WTC11 (cell line): ENCODE measurements at regions not wholly inside any gene's neighbourhood (a gene's known extent, or its start where the extent isn't known, plus 50 kb on each side); places are given as distances from the start of the nearest gene placed in this dataset.

ENCODE experiments used
- ATAC-seq: fragments of 200-7000 bp; cut with Tn5 transposase; 2 replicates; pipeline ENCODE4 v1.10.0; 2021; ENCODE audit warnings: mild to moderate bottlenecking, moderate library complexity
- CTCF ChIA-PET: fragments of 300-600 bp; sonication (Branson Sonifier 250); formaldehyde crosslinking; loops from one replicate; lab custom pipeline; 2021; ENCODE audit warnings: antibody characterized with exemption; lab: Charles Lee
- POLR2A ChIA-PET: fragments of 350-600 bp; sonication (Branson Sonifier 250); formaldehyde crosslinking; loops from one replicate; lab custom pipeline; 2021; ENCODE audit warnings: antibody characterized with exemption; lab: Charles Lee
- DNase-seq: peaks from one replicate; pipeline ENCODE4 v3.0.0; 2021; ENCODE audit warnings: low spot score
- H3K27ac Mint-ChIP-seq: 2 replicates; pipeline ENCODE4 v1.8.0; 2021; ENCODE audit warnings: mixed read lengths
- H3K27me3 Mint-ChIP-seq: 2 replicates; pipeline ENCODE4 v1.8.0; 2021; ENCODE audit warnings: low read depth, mild to moderate bottlenecking, moderate library complexity, mixed read lengths
- H3K36me3 Mint-ChIP-seq: 2 replicates; pipeline ENCODE4 v1.8.0; 2021; ENCODE audit warnings: mixed read lengths
- H3K4me1 Mint-ChIP-seq: 2 replicates; pipeline ENCODE4 v1.8.0; 2022; ENCODE audit warnings: mixed read lengths
- H3K4me3 Mint-ChIP-seq: 2 replicates; pipeline ENCODE4 v1.8.0; 2021; ENCODE audit warnings: mild to moderate bottlenecking, moderate library complexity, mixed read lengths
- H3K9me3 Mint-ChIP-seq: 2 replicates; pipeline ENCODE4 v1.8.0; 2021; ENCODE audit warnings: mixed read lengths
- ARID4B ChIP-seq: sonication (generic); formaldehyde crosslinking; IDR thresholded peaks from 2 replicates; pipeline ENCODE4 v1.8.0; 2023; ENCODE audit warnings: missing genetic modification reagents, mild to moderate bottlenecking, borderline replicate concordance
- ATF1 ChIP-seq: sonication (generic); formaldehyde crosslinking; IDR thresholded peaks from 2 replicates; pipeline ENCODE4 v1.8.1; 2023; ENCODE audit warnings: mild to moderate bottlenecking, moderate library complexity, missing genetic modification reagents
- ATF2 ChIP-seq: sonication (generic); formaldehyde crosslinking; IDR thresholded peaks from 2 replicates; pipeline ENCODE4 v1.8.1; 2022; ENCODE audit warnings: low read depth, missing genetic modification reagents, borderline replicate concordance
- ATF3 ChIP-seq: sonication (generic); formaldehyde crosslinking; conservative IDR thresholded peaks from 2 replicates; pipeline ENCODE4 v1.8.1; 2022; ENCODE audit warnings: mild to moderate bottlenecking, missing genetic modification reagents
- ATF6 ChIP-seq: sonication (generic); formaldehyde crosslinking; IDR thresholded peaks from 2 replicates; pipeline ENCODE4 v1.8.1; 2023; ENCODE audit warnings: mild to moderate bottlenecking, missing genetic modification reagents
- CBFB ChIP-seq: sonication (generic); formaldehyde crosslinking; IDR thresholded peaks from 2 replicates; pipeline ENCODE4 v1.8.1; 2022; ENCODE audit warnings: mild to moderate bottlenecking, low read depth, missing genetic modification reagents
- CDX4 ChIP-seq: fragments of 250-450 bp; sonication (Bioruptor Pico); IDR thresholded peaks from 2 replicates; pipeline ENCODE4 v1.9.0; 2021; ENCODE audit warnings: moderate library complexity, mild to moderate bottlenecking, inconsistent platforms, borderline replicate concordance
- FOXK1 ChIP-seq: sonication (generic); formaldehyde crosslinking; IDR thresholded peaks from 2 replicates; pipeline ENCODE4 v1.8.0; 2022; ENCODE audit warnings: mild to moderate bottlenecking, moderate library complexity, missing genetic modification reagents
- GRHL2 ChIP-seq: fragments of 250-450 bp; sonication (Bioruptor Pico); IDR thresholded peaks from 2 replicates; pipeline ENCODE4 v1.8.0; 2022; ENCODE audit warnings: mild to moderate bottlenecking, moderate library complexity; ENCODE audit not compliant: insufficient replicate concordance, severe bottlenecking
- JAZF1 ChIP-seq: fragments of 250-450 bp; sonication (Bioruptor Pico); IDR thresholded peaks from 2 replicates; pipeline ENCODE4 v1.9.0; 2021; ENCODE audit warnings: moderate library complexity, mild to moderate bottlenecking, inconsistent platforms
- OVOL2 ChIP-seq: fragments of 250-450 bp; sonication (Bioruptor Pico); IDR thresholded peaks from 2 replicates; pipeline ENCODE4 v1.9.0; 2021; ENCODE audit warnings: mild to moderate bottlenecking, borderline replicate concordance
- PREB ChIP-seq: sonication (generic); formaldehyde crosslinking; IDR thresholded peaks from 2 replicates; pipeline ENCODE4 v1.8.1; 2022; ENCODE audit warnings: mild to moderate bottlenecking, missing genetic modification reagents, moderate library complexity, borderline replicate concordance
- PRRX2 ChIP-seq: fragments of 250-450 bp; sonication (Bioruptor Pico); IDR thresholded peaks from 2 replicates; pipeline ENCODE4 v1.8.0; 2021; ENCODE audit warnings: mild to moderate bottlenecking
- SMAD3 ChIP-seq: sonication (generic); formaldehyde crosslinking; IDR thresholded peaks from 2 replicates; pipeline ENCODE4 v1.8.0; 2022; ENCODE audit warnings: missing genetic modification reagents, mild to moderate bottlenecking, borderline replicate concordance
- SP1 ChIP-seq: sonication (generic); formaldehyde crosslinking; conservative IDR thresholded peaks from 2 replicates; pipeline ENCODE4 v1.8.1; 2022; ENCODE audit warnings: missing genetic modification reagents
- TEAD4 ChIP-seq: sonication (generic); formaldehyde crosslinking; IDR thresholded peaks from 2 replicates; pipeline ENCODE4 v1.8.0; 2022; ENCODE audit warnings: mild to moderate bottlenecking, missing genetic modification reagents
- TP53 ChIP-seq: sonication (generic); formaldehyde crosslinking; IDR thresholded peaks from 2 replicates; pipeline ENCODE4 v1.8.1; 2023; ENCODE audit warnings: mild to moderate bottlenecking, missing genetic modification reagents
- ZBTB21 ChIP-seq: sonication (generic); formaldehyde crosslinking; IDR thresholded peaks from 2 replicates; pipeline ENCODE4 v1.8.1; 2023; ENCODE audit warnings: mild to moderate bottlenecking, missing genetic modification reagents, borderline replicate concordance
- ZNF232 ChIP-seq: sonication (generic); formaldehyde crosslinking; IDR thresholded peaks from 2 replicates; pipeline ENCODE4 v1.8.0; 2022; ENCODE audit warnings: mild to moderate bottlenecking, missing genetic modification reagents
- ZNF317 ChIP-seq: sonication (generic); formaldehyde crosslinking; IDR thresholded peaks from 2 replicates; pipeline ENCODE4 v1.8.1; 2023; ENCODE audit warnings: low read depth, mild to moderate bottlenecking, moderate library complexity, missing genetic modification reagents, borderline replicate concordance
- ZNF416 ChIP-seq: fragments of 250-450 bp; sonication (Bioruptor Pico); IDR thresholded peaks from 2 replicates; pipeline ENCODE4 v1.9.0; 2021; ENCODE audit warnings: mild to moderate bottlenecking, inconsistent platforms
- ZNF423 ChIP-seq: fragments of 250-450 bp; sonication (Bioruptor Pico); IDR thresholded peaks from 2 replicates; pipeline ENCODE4 v2.1.2; 2022; ENCODE audit warnings: mild to moderate bottlenecking, moderate library complexity
- ZNF532 ChIP-seq: fragments of 250-450 bp; sonication (Bioruptor Pico); IDR thresholded peaks from 2 replicates; pipeline ENCODE4 v1.9.0; 2021; ENCODE audit warnings: mild to moderate bottlenecking, borderline replicate concordance

GRCh38 chr1:112232848-112233247, 163.2 kb upstream of the CTTNBP2NL start (continued):
- TF ChIP-seq GRHL2 (CRISPR knock-in tag) (no peak), ATF6 (CRISPR knock-in tag) (no peak), SMAD3 (CRISPR knock-in tag) (no peak), JAZF1 (CRISPR knock-in tag) (no peak), OVOL2 (CRISPR knock-in tag) (no peak), ATF1 (CRISPR knock-in tag) (no peak)

GRCh38 chr1:112234710-112235109, 161.3 kb upstream of the CTTNBP2NL start:
- H3K4me3 Mint-ChIP-seq: no peak overlapping the region
- ATAC-seq: no peak
- peaks cover 9% of the 10 kb centered on the region for H3K36me3 Mint-ChIP-seq
- H3K4me1 Mint-ChIP-seq: peaks cover 38% of the 10 kb centered on the region
- no peak overlapping the region for H3K27ac Mint-ChIP-seq
- ChIA-PET CTCF (interaction anchor here (1.6 kb wide), 1 partner anchor 64 kb away, joined by 4 read pairs; no protein-coding TSS in a partner anchor), POLR2A (no interaction called here)
- DNase-seq: no peak
- peaks cover 25% of the 10 kb centered on the region for H3K9me3 Mint-ChIP-seq
- H3K27me3 Mint-ChIP-seq: no peaks in the 10 kb centered on the region
- no peak for TF ChIP-seq ZBTB21 (CRISPR knock-in tag)
- no peak for TF ChIP-seq SP1
- TF ChIP-seq FOXK1 (CRISPR knock-in tag): no peak
- no peak for TF ChIP-seq ZNF416 (CRISPR knock-in tag)
- TF ChIP-seq JAZF1 (CRISPR knock-in tag): no peak
- TF ChIP-seq ZNF317 (CRISPR knock-in tag): no peak
- TF ChIP-seq TP53 (CRISPR knock-in tag): no peak
- TF ChIP-seq ZNF232: no peak
- TF ChIP-seq ZNF532: no peak
- no peak for TF ChIP-seq PREB (CRISPR knock-in tag)
- TF ChIP-seq ATF2 (CRISPR knock-in tag): no peak
- TF ChIP-seq TEAD4 (CRISPR knock-in tag): no peak
- TF ChIP-seq ZNF423 (CRISPR knock-in tag): no peak
- no peak for TF ChIP-seq CBFB
- TF ChIP-seq PRRX2 (CRISPR knock-in tag): no peak
- no peak for TF ChIP-seq CDX4 (CRISPR knock-in tag)
- no peak for TF ChIP-seq ATF3 (CRISPR knock-in tag)
- TF ChIP-seq ARID4B (CRISPR knock-in tag): no peak
